ENCODE measurements at regions not wholly inside any gene's neighbourhood (a gene's known extent, or its start where the extent isn't known, plus 50 kb on each side); places are given as distances from the start of the nearest gene placed in this dataset.

GRCh38 chr14:58785701-58786100 is 147.9 kb downstream of the DACT1 start:
- DNase-seq = no peak

- no peak for DNase-seq
Measured at GRCh38 chr14:58787592-58787991, 149.8 kb downstream of the DACT1 start.

GRCh38 chr14:58788655-58789503 is 151.1 kb downstream of the DACT1 start:
- no peak for DNase-seq

GRCh38 chr14:58789736-58790135 is 152.0 kb downstream of the DACT1 start:
- no peak for DNase-seq

GRCh38 chr14:58792416-58792815 is 154.7 kb downstream of the DACT1 start:
- DNase-seq = no peak

GRCh38 chr14:58793131-58793740 is 155.5 kb downstream of the DACT1 start:
- no peak for DNase-seq

GRCh38 chr14:58794993-58795762 is 157.4 kb downstream of the DACT1 start:
- no peak for DNase-seq

GRCh38 chr14:58796242-58797009 is 158.7 kb downstream of the DACT1 start:
- no peak for DNase-seq

GRCh38 chr14:58797010-58797429 is 159.3 kb downstream of the DACT1 start:
- DNase-seq = no peak

GRCh38 chr14:58798173-58798572 is 160.4 kb downstream of the DACT1 start:
- no peak for DNase-seq

- DNase-seq = no peak
Measured at GRCh38 chr14:58801086-58801485, 163.3 kb downstream of the DACT1 start.

GRCh38 chr14:58805057-58805456 is 167.3 kb downstream of the DACT1 start:
- no peak for DNase-seq

GRCh38 chr14:58805605-58806409 is 168.0 kb downstream of the DACT1 start:
- DNase-seq = no peak

GRCh38 chr14:58807191-58807590 is 169.4 kb downstream of the DACT1 start:
- DNase-seq = no peak

GRCh38 chr14:58808828-58809227 is 171.1 kb downstream of the DACT1 start:
- no peak for DNase-seq

- DNase-seq = no peak
Measured at GRCh38 chr14:58809520-58809919, 171.8 kb downstream of the DACT1 start.

- DNase-seq = no peak
Measured at GRCh38 chr14:58812050-58812910, 174.5 kb downstream of the DACT1 start.

- no peak for DNase-seq
Measured at GRCh38 chr14:58813745-58814144, 176.0 kb downstream of the DACT1 start.

- DNase-seq = no peak
Measured at GRCh38 chr14:58814466-58814865, 176.7 kb downstream of the DACT1 start.

- no peak for DNase-seq
Measured at GRCh38 chr14:58815161-58815701, 177.5 kb downstream of the DACT1 start.

- no peak for DNase-seq
Measured at GRCh38 chr14:58815794-58816193, 178.0 kb downstream of the DACT1 start.

All from activated naive CD4-positive, alpha-beta T cell (primary cell).